ENCODE measurements at regions not wholly inside any gene's neighbourhood (a gene's known extent, or its start where the extent isn't known, plus 50 kb on each side); places are given as distances from the start of the nearest gene placed in this dataset.
"Not testable (repeated sequence)": the region's sequence is repeated elsewhere in the genome, so short reads cannot be mapped to it uniquely, and the experiment has no call there.

- DNase-seq (ENCODE audit: low read depth in 2 of 2) = no peak
Observed at GRCh38 chr6:10128721-10129120, 286.2 kb downstream of the TFAP2A start.

- no peak for DNase-seq (ENCODE audit: low read depth in 2 of 2)
Observed at GRCh38 chr6:10122164-10122563, 292.7 kb downstream of the TFAP2A start.

- DNase-seq (ENCODE audit: low read depth in 2 of 2) = no peak
Observed at GRCh38 chr6:10112871-10113549, 301.9 kb downstream of the TFAP2A start.

- DNase-seq (ENCODE audit: low read depth in 2 of 2) = no peak
Observed at GRCh38 chr6:10111975-10112374, 302.9 kb downstream of the TFAP2A start.

GRCh38 chr6:10101551-10102252 lies 313.2 kb downstream of the TFAP2A start:
- no peak for DNase-seq (ENCODE audit: low read depth in 2 of 2)

GRCh38 chr6:10099529-10100140 lies 315.2 kb downstream of the TFAP2A start:
- no peak for DNase-seq (ENCODE audit: low read depth in 2 of 2)

- no peak for DNase-seq (ENCODE audit: low read depth in 2 of 2)
Observed at GRCh38 chr6:10098756-10099528, 315.9 kb downstream of the TFAP2A start.

- no peak for DNase-seq (ENCODE audit: low read depth in 2 of 2)
Observed at GRCh38 chr6:10093282-10093681, 321.6 kb downstream of the TFAP2A start.

- DNase-seq (ENCODE audit: low read depth in 2 of 2) = no peak
Observed at GRCh38 chr6:10084111-10084986, 330.5 kb downstream of the TFAP2A start.

GRCh38 chr6:10082385-10082784 lies 332.5 kb downstream of the TFAP2A start:
- no peak for DNase-seq (ENCODE audit: low read depth in 2 of 2)

- no peak for DNase-seq (ENCODE audit: low read depth in 2 of 2)
Observed at GRCh38 chr6:10081957-10082356, 332.9 kb downstream of the TFAP2A start.

- no peak for DNase-seq (ENCODE audit: low read depth in 2 of 2)
Observed at GRCh38 chr6:10081075-10081474, 333.8 kb downstream of the TFAP2A start.

GRCh38 chr6:10080561-10080960 lies 334.3 kb downstream of the TFAP2A start:
- DNase-seq (ENCODE audit: low read depth in 2 of 2) = no peak

GRCh38 chr6:10078581-10078980 lies 336.3 kb downstream of the TFAP2A start:
- no peak for DNase-seq (ENCODE audit: low read depth in 2 of 2)

- DNase-seq (ENCODE audit: low read depth in 2 of 2) = not testable (repeated sequence)
Observed at GRCh38 chr6:10074726-10075125, 340.1 kb downstream of the TFAP2A start.

GRCh38 chr6:10073341-10073740 lies 341.5 kb downstream of the TFAP2A start:
- no peak for DNase-seq (ENCODE audit: low read depth in 2 of 2)

GRCh38 chr6:10071631-10072220 lies 343.1 kb downstream of the TFAP2A start:
- no peak for DNase-seq (ENCODE audit: low read depth in 2 of 2)

GRCh38 chr6:10060004-10060403 lies 354.9 kb downstream of the TFAP2A start:
- no peak for DNase-seq (ENCODE audit: low read depth in 2 of 2)

- DNase-seq (ENCODE audit: low read depth in 2 of 2) = no peak
Observed at GRCh38 chr6:10054672-10055071, 360.2 kb downstream of the TFAP2A start.

- DNase-seq (ENCODE audit: low read depth in 2 of 2) = no peak
Observed at GRCh38 chr6:10051283-10051682, 363.6 kb downstream of the TFAP2A start.

Measured in activated CD4-positive, alpha-beta T cell treated with anti-CD3 and anti-CD28 coated beads for 24 hours (primary cell).